NCI-H2107 (cell line): ENCODE measurements at regions not wholly inside any gene's neighbourhood (a gene's known extent, or its start where the extent isn't known, plus 50 kb on each side); places are given as distances from the start of the nearest gene placed in this dataset.
"Not testable (repeated sequence)": the region's sequence is repeated elsewhere in the genome, so short reads cannot be mapped to it uniquely, and the experiment has no call there.

Experiments
- DNase-seq: peaks from one replicate; lab custom pipeline; 2025; lab: John Stamatoyannopoulos, UW

DNA sequence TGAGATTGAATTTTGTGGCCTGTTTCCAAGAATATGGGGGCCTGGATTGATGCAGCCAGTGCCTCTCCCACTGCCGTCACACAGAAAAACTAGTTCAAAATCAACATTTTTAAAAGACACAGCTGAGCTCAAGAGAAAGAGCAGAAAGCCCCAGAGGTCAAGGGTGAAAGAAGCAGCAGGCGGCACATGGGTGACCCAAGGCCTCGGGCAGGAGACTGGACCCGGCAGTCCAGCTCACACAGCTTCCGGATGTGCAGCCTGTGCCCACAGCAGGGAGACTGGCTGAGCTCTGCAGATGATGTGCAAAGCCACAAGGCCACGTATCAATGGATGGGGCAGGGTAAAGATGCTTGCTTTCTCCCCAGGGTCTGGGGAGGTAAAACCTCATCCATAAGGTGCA, 50.4 kb upstream of the RNF32 start:
- DNase-seq, result no peak

- DNase-seq, result no peak
Observed at GRCh38 chr7:156589808-156590207, 50.8 kb upstream of the RNF32 start.

DNA sequence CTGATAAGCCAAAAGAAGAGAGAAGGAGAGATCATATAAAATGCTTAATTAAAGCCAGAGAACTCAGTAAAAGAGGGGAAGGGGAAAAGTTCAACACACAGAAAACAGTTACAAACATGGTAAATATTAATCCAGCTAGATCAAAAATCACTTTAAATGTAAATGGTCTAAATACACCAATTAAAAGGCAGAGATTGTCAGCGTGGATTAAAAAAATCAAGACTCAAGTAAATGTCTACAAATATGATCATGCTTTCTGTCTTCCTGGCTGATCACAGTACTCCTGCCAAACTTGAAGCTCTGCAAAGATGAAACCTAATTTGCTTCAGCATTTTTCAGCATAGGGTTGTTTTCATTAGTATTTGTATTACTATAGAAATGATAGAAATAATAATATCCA, 54.6 kb upstream of the RNF32 start:
- no peak for DNase-seq

- no peak for DNase-seq
Observed at GRCh38 chr7:156585025-156585648, 55.4 kb upstream of the RNF32 start.

DNA sequence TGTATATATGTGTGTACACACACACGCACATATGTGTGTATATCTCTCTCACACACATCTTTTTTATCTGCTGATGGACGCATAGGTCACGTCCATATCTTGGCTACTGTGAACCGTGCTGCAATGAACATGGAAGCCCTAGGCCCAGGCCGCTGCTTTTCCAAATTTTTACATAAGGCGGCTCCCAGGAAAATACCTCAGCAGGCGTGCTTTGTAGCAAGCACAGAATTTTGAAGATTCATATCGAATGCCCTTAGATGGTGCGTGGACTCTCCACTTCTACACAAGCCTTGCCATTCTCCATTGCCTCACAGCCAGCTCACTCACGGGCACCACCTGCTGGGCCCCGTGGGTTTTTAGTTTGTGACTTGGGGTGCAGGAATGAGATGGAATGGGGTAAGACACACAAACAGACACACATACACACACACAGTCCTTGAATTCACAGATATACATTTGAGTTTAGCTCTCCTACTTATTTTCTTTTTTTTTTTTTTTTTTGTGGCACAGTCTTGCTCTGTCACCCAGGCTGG, 57.9 kb upstream of the RNF32 start:
- DNase-seq, result no peak

- DNase-seq, result no peak
Observed at GRCh38 chr7:156580036-156580435, 60.5 kb upstream of the RNF32 start.

GRCh38 chr7:156579566-156579965, 61.0 kb upstream of the RNF32 start:
- DNase-seq, result no peak

GRCh38 chr7:156578978-156579430, 61.6 kb upstream of the RNF32 start:
- no peak for DNase-seq

DNA sequence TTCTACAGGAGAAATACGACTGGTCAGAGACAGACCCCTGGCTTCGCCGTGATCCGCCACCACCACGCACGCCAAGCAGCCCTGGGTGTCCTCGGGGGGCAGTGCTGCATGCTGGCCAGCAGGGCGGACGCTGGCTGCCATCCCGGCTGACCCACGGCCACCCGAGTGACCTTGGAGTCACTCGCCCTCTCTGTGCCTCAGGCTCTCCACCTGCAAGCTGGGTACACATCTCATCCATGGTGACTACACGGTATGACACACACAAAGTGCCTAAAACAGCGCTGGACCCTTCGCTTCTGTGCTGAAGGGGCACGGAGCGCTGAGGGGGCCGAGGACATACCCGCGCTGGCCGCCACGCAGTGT, 62.0 kb upstream of the RNF32 start:
- no peak for DNase-seq

- no peak for DNase-seq
Observed at GRCh38 chr7:156577645-156578577, 62.7 kb upstream of the RNF32 start.

DNA sequence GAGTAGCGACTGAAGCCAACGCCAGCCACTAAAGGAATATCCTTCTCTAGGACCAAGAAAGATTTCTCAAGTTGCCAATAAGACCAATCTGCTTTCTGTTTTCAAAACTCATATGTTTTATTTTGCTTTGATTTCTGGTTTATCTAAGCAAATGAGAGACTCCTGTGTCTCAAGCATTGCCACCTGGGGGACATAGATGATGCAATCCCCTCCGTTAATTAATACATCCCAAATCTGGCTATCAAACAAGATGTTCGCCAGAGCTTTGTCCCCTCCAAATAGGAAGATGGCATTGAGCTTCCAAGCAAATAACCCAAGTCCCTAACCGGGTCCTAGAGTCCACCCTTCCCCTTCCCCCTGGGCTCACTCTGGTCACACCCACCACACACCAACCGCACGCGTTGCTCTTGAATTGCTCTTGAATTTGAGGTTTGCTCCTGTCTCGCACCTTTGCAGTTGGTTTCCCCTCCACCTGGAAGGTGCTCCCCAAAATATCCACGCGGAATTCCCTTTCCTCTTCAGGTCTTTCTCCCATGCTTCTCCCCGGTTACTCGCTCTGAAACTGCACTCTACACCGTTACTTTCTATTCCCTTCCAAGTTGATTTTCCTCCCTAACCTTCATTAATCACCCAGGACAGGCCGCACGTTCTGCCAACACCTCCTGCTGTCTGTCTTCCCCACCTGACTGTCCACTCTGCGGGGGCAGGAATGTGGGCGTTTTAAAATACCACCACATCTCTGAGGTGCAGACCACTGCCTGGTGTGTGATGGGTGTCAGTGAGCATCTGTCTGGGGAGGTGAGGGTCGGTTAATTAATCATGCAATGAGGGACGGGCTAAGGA, 64.1 kb upstream of the RNF32 start:
- DNase-seq, result no peak

- DNase-seq, result no peak
Observed at GRCh38 chr7:156568258-156568657, 72.3 kb upstream of the RNF32 start.

DNA sequence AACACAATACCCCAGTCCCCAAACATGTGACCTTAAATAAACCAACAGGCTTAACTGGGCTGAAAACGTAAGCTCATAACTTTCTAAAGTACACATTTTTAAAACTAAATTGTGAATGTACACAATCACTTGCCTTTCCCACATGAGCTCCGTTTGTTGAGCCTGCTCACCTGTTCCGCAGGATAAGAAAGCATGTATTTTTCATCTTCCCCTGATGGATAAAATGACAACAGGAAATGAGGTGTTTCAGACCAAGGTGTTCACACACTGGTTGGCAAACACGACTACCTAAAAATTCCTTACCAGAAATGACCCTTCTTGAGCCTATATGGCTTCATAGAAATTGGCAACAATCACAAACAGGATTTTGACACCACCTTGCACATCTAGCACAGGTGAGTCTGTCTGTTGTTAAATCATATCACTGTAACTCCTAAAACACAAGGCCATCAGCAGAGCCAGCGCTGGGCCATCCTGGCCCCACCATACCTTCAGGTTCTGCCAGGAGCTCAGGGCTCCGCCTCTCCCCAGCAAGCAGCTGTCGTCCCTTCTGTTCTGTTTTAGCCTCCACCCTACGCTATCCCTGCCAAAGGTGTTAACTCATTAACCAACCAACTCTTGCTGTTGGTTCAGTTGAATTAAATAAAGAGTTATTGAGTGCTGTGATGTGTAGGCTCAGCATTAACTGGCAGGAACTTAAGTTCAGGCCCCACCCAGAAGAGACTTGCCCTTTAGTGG, 73.6 kb upstream of the RNF32 start:
- no peak for DNase-seq

DNA sequence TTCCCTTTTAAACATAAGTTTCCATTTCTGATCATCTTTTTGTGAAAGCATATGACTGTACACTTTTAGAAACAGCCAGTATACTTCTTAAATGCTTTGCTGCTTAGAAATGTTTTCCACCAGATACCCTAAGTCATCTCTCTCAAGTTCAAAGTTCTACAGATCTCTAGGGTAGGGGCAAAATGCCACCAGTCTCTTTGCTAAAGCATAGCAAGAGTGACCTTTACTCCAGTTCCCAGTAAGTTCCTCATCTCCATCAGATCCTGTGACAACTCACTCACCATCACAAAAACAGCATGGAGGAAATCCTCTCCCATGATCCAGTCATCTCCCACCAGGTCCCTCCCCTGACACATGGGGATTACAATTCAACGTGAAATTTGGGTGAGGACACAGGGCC, 75.6 kb upstream of the RNF32 start:
- DNase-seq, result not testable (repeated sequence)

DNA sequence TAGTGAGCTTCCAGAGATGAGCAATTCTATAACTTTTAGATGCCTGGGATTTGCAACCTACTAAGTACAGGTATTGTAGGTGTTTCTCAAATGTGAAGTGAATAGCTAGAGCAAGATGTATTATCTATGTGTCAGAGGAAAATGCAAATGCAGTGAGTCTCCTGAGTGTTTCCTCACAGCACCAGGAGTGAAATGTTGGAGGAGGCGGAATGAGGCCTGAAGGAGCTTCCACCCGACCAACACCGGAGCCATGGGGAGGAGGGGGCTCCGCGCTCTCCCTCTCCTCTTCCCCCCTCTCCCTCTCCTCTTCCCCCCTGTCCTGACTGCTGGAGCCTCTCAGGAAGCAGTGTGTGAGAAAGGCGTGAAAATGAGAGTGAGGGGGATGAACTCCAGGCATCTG, 79.9 kb upstream of the RNF32 start:
- no peak for DNase-seq

DNA sequence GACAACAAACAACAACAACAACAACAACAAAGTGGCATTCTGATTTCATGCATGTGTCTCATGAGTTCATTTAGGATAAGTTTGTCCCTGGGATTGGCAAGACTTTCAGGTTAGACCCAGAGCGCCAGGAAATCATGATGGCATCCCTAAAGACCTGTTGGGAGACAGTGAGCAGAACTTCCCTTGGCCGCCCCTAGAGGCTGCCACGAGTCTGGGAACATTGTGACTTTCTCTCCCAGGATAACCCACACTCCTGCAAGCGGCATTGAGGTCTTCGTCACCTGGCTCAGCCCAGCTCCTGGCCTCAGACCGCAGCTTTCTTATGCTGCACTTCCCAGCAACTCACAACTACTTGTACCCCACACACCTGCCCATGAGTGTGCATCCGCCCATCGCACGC, 80.5 kb upstream of the RNF32 start:
- DNase-seq, result no peak

DNA sequence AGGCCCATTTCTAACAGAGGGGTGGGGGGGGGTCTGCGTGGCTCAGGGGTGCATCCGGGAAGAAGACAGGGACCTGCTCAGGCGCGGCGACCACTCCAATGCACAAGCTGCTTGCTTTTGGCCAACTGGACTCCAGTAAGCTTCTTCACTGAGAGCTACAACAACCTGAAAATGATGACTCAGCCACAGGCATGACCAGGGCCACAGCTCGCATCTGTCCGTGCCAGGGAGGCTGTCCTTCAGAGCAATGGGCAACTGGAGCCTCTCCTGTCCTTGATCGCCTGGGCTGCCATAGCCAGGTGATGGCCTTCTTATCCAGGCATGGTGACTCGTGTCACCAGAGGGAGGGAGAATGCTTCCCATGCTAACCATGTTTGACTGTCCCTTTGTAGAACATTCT, 81.6 kb upstream of the RNF32 start:
- DNase-seq, result no peak

DNA sequence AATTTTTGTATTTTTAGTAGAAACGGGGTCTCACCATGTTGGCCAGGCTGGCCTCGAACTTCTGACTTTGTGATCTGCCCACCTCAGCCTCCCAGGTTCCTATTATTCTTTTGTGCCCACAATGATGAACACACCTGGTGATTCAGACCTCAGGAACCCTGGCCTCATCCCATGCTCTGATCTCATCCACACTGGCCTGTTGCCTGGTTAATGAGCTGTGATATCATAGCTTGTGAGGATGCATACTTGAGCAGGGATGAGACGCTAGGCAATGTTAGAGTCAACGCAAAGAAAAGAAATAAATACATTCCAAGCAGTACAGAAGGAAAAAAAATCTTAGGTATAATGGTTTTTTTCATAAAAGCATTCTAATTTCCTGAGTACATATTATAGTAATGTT, 82.4 kb upstream of the RNF32 start:
- no peak for DNase-seq

GRCh38 chr7:156556083-156556482, 84.5 kb upstream of the RNF32 start:
- DNase-seq, result no peak

GRCh38 chr7:156554488-156554887, 86.1 kb upstream of the RNF32 start:
- DNase-seq, result no peak

GRCh38 chr7:156549636-156550035, 90.9 kb upstream of the RNF32 start:
- DNase-seq, result no peak
